Esophagus mucosa (tissue), 1 donor: ENCODE measurements at regions not wholly inside any gene's neighbourhood (a gene's known extent, or its start where the extent isn't known, plus 50 kb on each side); places are given as distances from the start of the nearest gene placed in this dataset.

ENCODE experiments used
- ATAC-seq: fragments of 200-7000 bp; cut with Tn5 transposase; one replicate; pipeline ENCODE4 v1.9.1; 2020
- donor health status: DM: yes; HTN: yes; CAD: no.

DNA sequence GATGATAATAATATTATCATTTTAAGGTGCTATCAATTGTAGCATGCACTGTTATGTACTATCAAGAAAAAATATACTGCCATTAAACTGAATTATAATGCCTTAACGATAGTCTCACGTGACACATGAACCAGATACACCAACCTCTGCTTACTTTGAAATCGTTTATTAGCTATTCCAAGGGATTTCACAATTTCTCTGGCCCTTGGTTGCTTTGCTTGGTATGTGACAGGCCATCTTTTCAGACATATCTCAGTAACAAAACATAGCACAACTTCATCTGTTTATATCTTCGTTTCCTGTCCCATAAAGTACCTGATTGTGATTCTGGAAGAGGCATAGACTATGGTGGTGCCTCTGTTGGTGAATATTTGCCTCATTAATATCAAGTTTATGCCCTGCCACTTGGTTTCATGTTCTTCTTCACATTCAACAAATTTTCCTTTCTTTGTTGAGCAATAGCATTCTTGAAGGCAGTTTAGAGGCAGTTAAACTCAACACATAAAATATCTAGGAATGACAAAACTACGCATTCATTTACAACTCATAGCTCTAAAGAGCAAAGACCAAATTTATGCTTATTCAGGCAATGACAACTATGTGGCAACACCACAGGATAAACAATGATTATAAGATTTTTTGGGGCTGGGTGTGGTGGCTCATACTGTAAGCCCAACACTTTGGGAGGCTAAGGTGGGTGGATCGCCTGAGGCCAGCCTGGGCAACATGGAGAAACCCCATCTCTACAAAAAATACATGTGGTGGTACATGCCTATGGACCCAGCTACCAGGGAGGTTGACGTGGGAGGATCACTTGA is 84.3 kb downstream of the MCFD2 start:
- no peak for ATAC-seq

- ATAC-seq: no peak
These were observed 86.2 kb downstream of the MCFD2 start for GRCh38 chr2:46829231-46829995.

DNA sequence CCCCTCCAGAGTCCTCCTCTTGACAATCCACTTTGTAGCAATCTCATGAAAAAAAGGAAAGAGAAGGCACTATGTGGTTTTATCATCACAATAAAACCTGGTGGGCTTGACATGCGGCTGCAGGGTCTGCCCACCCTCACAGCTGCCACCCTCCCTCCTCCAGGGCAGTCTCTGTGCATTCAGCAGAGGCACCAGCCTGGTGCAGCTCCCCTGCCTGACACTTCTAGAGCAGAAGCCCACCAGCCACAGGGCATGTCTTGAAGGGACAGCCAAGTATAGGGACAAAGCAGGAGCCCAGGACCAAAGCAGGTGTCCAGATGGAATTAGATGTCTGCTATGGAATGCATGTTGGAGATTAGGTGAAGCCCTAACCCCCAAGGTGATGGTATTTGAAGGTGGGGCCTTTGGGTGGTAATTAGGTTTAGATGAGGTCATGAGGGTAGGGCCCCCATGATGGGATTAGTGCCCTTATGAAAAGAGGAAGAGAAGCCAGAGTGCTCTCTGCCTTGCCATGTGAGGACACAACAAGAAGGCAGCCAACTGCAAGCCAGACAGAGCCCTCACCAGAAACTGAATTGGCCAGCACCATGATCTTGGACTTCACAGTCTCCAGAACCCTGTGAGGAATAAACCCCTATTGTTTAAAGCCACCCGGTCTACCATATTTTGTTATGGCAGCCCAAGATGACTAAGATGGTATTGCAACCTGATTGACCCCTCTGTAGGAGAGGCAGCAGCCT is 86.9 kb downstream of the MCFD2 start:
- ATAC-seq: no peak

GRCh38 chr2:46828135-46828438 is 87.5 kb downstream of the MCFD2 start:
- ATAC-seq: no peak

- ATAC-seq: no peak
These were observed 88.1 kb downstream of the MCFD2 start for GRCh38 chr2:46827274-46828134.

DNA sequence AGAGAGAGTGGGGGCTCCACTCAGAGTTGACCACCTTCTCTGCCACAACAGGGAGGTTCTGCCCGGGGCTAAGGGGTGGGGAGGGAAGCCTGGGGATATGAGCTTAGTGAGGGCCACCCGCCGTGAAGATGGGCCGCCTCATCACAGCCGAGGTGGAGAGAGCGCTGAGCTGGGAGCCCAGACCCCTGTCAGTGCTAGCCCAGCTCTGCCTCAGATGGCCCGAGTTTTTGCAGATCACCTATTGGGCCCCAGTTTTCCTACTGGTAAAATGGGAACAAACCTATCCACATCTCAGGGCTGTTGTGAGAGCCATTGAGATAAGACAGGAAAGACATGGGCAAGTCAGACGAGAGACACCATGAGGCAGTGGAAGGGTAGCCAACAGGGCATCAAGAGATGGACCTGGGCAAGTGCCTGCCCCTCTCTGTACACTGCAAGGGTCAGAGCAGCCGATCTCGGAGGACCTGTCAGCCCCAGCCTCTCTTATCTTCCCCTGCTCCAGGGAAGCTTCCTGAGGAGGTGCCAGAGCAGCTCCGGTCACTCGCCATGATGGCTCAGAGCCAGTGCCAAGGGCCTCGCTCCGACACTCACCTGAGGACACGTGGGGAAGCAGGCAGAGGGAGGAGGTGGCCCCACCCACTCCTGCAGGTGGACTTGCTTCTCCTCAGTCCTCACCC is 88.9 kb downstream of the MCFD2 start:
- no peak for ATAC-seq

DNA sequence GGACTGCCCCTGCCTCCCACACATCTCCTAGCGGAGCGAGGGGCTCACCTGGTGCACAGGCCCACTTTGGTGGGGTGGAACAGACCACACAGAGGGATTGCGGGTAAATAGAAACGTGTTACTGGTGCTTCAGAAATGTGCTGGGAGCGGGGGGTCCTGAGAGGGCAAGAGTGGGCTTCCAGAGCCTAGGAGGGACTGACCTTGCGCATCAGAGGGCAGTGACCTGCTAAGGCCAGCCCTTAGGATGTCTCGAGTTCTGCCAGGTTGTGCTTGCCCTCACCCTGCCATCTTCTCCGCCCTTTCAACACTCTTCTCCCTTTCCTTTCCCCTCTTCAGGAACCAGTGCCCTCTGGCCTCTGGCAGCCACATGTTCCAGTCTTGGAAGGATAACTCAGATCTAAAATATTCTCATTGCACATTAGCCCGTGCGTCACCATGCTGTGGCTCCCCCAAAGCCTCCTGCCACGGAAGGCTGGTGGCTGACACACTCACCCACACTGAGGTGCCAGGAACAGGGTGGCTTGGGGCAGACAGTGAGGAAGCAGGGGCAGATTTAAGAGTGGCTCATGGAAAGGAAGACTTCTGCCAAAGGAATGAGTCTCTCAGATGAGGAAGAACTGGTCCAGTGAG is 89.6 kb downstream of the MCFD2 start:
- ATAC-seq: no peak

DNA sequence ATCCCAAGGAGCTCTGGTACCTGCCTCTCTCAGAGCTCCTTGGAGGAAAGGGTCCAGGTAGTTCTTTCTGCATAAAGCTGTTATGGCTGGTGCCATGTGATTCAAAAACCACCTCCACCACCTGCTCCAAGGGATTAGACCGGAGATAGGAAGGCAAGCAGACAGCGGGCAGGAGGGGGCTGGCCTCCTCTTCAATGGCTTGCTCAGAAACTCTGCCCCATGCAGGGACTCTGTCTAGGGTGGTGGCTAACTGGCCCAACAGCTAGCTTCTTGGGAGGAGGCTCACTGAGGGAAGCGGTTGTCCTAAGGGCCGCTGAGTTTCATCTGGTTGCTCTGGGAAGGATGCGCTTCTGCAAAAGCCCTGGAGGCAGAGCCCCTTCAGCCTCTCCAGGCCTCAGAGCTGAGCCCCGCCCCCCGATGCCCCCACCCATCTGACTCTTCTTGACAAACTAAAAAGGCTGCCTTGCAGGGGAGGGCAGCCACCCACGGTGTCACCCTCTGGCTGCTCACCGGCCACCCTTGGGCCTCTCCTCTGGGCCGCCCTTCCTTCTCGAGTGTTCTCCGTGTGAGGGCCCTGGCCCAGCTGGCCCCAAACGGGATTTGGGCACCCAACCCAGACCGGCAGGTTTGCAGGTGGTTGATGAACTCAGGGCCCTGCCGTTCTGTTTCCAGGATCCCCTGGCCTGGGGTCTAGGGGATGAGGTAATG is 90.2 kb downstream of the MCFD2 start:
- ATAC-seq: no peak

- ATAC-seq: no peak
These were observed 91.0 kb downstream of the MCFD2 start for GRCh38 chr2:46824611-46825010.

- ATAC-seq: no peak
These were observed 94.0 kb downstream of the MCFD2 start for GRCh38 chr2:46821600-46821999.

GRCh38 chr2:46818819-46819218 is 96.8 kb downstream of the MCFD2 start:
- ATAC-seq: no peak

- ATAC-seq: no peak
These were observed 97.4 kb downstream of the MCFD2 start for GRCh38 chr2:46818141-46818621.

- no peak for ATAC-seq
These were observed 98.5 kb downstream of the MCFD2 start for GRCh38 chr2:46816846-46817726.

GRCh38 chr2:46816151-46816845 is 99.3 kb downstream of the MCFD2 start:
- ATAC-seq: no peak

- ATAC-seq: no peak
These were observed 100.3 kb downstream of the MCFD2 start for GRCh38 chr2:46815121-46815802.

- peak; percentile 32 for ATAC-seq
These were observed 101.2 kb downstream of the MCFD2 start for GRCh38 chr2:46814160-46814961.

- ATAC-seq: no peak
These were observed 101.9 kb downstream of the MCFD2 start for GRCh38 chr2:46813680-46814079.
